Astrocyte (in vitro differentiated cells and primary cell): ENCODE measurements at regions not wholly inside any gene's neighbourhood (a gene's known extent, or its start where the extent isn't known, plus 50 kb on each side); places are given as distances from the start of the nearest gene placed in this dataset.

ENCODE experiments used
- DNase-seq: peaks from one replicate; pipeline ENCODE4 v3.0.0-alpha.2; 2010; ENCODE audit warnings: low read depth
- FAIRE-seq: peaks from 2 replicates; lab custom pipeline; 2011; peaks lifted over from hg19 to GRCh38; lab: Jason Lieb, UNC
- H2AFZ ChIP-seq: 2 replicates; pipeline ENCODE4 v1.6.0; 2012; ENCODE audit warnings: low read depth, low read length, inconsistent platforms
- H3K27ac ChIP-seq: 2 replicates; pipeline ENCODE4 v1.5.1; 2011; ENCODE audit warnings: low read depth, low read length, inconsistent platforms
- H3K27me3 ChIP-seq: 2 replicates; pipeline ENCODE4 v1.6.0; 2011; ENCODE audit warnings: low read length, inconsistent platforms; ENCODE audit not compliant: insufficient read depth
- H3K36me3 ChIP-seq: 2 replicates; pipeline ENCODE4 v1.5.1; 2011; ENCODE audit warnings: low read length, inconsistent platforms; ENCODE audit not compliant: insufficient read depth
- H3K4me1 ChIP-seq: 2 replicates; pipeline ENCODE4 v1.5.1; 2011; ENCODE audit warnings: low read length, inconsistent platforms; ENCODE audit not compliant: insufficient read depth
- H3K4me2 ChIP-seq: 2 replicates; pipeline ENCODE4 v1.6.0; 2012; ENCODE audit warnings: low read length, inconsistent platforms
- H3K4me3 ChIP-seq: 2 replicates; pipeline ENCODE4 v1.5.1; 2011; ENCODE audit warnings: low read depth, mild to moderate bottlenecking, low read length, inconsistent platforms; ENCODE audit not compliant: insufficient read depth
- H3K79me2 ChIP-seq: 2 replicates; pipeline ENCODE4 v1.6.0; 2012; ENCODE audit warnings: mild to moderate bottlenecking, low read length, inconsistent platforms; ENCODE audit not compliant: insufficient read depth
- H3K9ac ChIP-seq: 2 replicates; pipeline ENCODE4 v1.6.0; 2012; ENCODE audit warnings: mild to moderate bottlenecking, low read length, inconsistent platforms
- H3K9me3 ChIP-seq: 2 replicates; pipeline ENCODE4 v1.5.1; 2012; ENCODE audit warnings: low read depth, mild to moderate bottlenecking, low read length, inconsistent platforms; ENCODE audit not compliant: insufficient read depth
- H4K20me1 ChIP-seq: 2 replicates; pipeline ENCODE4 v1.6.0; 2012; ENCODE audit warnings: low read length, inconsistent platforms; ENCODE audit not compliant: insufficient read depth
- H3K27ac Mint-ChIP-seq: one replicate; pipeline ENCODE4 v1.8.0; 2021; ENCODE audit warnings: mild to moderate bottlenecking, mixed read lengths; ENCODE audit not compliant: unreplicated experiment
- H3K27me3 Mint-ChIP-seq: one replicate; pipeline ENCODE4 v1.8.0; 2021; ENCODE audit warnings: low read depth, mixed read lengths; ENCODE audit not compliant: unreplicated experiment
- H3K36me3 Mint-ChIP-seq: one replicate; pipeline ENCODE4 v1.8.0; 2021; ENCODE audit warnings: low read depth, mixed read lengths; ENCODE audit not compliant: unreplicated experiment
- H3K4me1 Mint-ChIP-seq: one replicate; pipeline ENCODE4 v1.8.0; 2021; ENCODE audit warnings: low read depth, mixed read lengths; ENCODE audit not compliant: unreplicated experiment
- H3K4me3 Mint-ChIP-seq: one replicate; pipeline ENCODE4 v1.8.0; 2021; ENCODE audit warnings: mild to moderate bottlenecking, moderate library complexity, mixed read lengths; ENCODE audit not compliant: unreplicated experiment
- H3K9me3 Mint-ChIP-seq: one replicate; pipeline ENCODE4 v1.8.0; 2021; ENCODE audit warnings: mild to moderate bottlenecking, mixed read lengths; ENCODE audit not compliant: unreplicated experiment
- CTCF ChIP-seq: IDR thresholded peaks from 2 replicates; pipeline ENCODE4 v1.5.1; 2011; ENCODE audit warnings: low read depth, mild to moderate bottlenecking, inconsistent platforms, low read length, moderate library complexity; ENCODE audit not compliant: insufficient read depth
- EZH2 ChIP-seq: IDR thresholded peaks from 2 replicates; pipeline ENCODE4 v1.6.1; 2012; ENCODE audit warnings: mild to moderate bottlenecking, low read length, inconsistent platforms; ENCODE audit not compliant: insufficient read depth

GRCh38 chr20:62574230-62574993 lies 67.9 kb upstream of the SLCO4A1 start:
- DNase-seq (no peak), FAIRE-seq (no peak)
- Mint-ChIP-seq H3K4me1 (no peaks in the 10 kb centered on the region), H3K27ac (no peak overlapping the region), H3K4me3 (no peak overlapping the region), H3K36me3 (no peaks in the 10 kb centered on the region), H3K27me3 (peaks cover 66% of the 10 kb centered on the region), H3K9me3 (peaks cover 2% of the 10 kb centered on the region)
- Histone ChIP-seq H3K4me3 (no peak overlapping the region), H3K79me2 (no peaks in the 10 kb centered on the region), H4K20me1 (peaks cover 7% of the 10 kb centered on the region), H3K9me3 (no peaks in the 10 kb centered on the region), H3K27ac (no peak overlapping the region), H2AFZ (no peak overlapping the region), H3K4me1 (no peaks in the 10 kb centered on the region), H3K4me2 (no peak overlapping the region), H3K36me3 (no peaks in the 10 kb centered on the region), H3K27me3 (peaks cover 5% of the 10 kb centered on the region), H3K9ac (no peak overlapping the region)
- TF ChIP-seq CTCF (no peak), EZH2 (no peak)

GRCh38 chr20:62575976-62576722 lies 66.2 kb upstream of the SLCO4A1 start:
- H3K9ac ChIP-seq: no peak overlapping the region
- DNase-seq: no peak
- TF ChIP-seq EZH2 (no peak), CTCF (no peak)
- H3K27ac Mint-ChIP-seq: no peak overlapping the region
- no peak for FAIRE-seq
- peaks cover 1% of the 10 kb centered on the region for H3K9me3 Mint-ChIP-seq
- H3K4me3 ChIP-seq: no peak overlapping the region
- H3K36me3 ChIP-seq: no peaks in the 10 kb centered on the region
- H3K27me3 ChIP-seq: peaks cover 9% of the 10 kb centered on the region
- H3K27me3 Mint-ChIP-seq: peaks cover 62% of the 10 kb centered on the region
- no peaks in the 10 kb centered on the region for H3K4me1 ChIP-seq
- no peak overlapping the region for H2AFZ ChIP-seq
- peaks cover 7% of the 10 kb centered on the region for H4K20me1 ChIP-seq
- H3K4me2 ChIP-seq: no peak overlapping the region
- H3K4me1 Mint-ChIP-seq: no peaks in the 10 kb centered on the region
- no peaks in the 10 kb centered on the region for H3K9me3 ChIP-seq
- no peak overlapping the region for H3K4me3 Mint-ChIP-seq
- H3K36me3 Mint-ChIP-seq: no peaks in the 10 kb centered on the region
- no peaks in the 10 kb centered on the region for H3K79me2 ChIP-seq
- no peak overlapping the region for H3K27ac ChIP-seq
